ENCODE measurements at regions not wholly inside any gene's neighbourhood (a gene's known extent, or its start where the extent isn't known, plus 50 kb on each side); places are given as distances from the start of the nearest gene placed in this dataset.

DNA sequence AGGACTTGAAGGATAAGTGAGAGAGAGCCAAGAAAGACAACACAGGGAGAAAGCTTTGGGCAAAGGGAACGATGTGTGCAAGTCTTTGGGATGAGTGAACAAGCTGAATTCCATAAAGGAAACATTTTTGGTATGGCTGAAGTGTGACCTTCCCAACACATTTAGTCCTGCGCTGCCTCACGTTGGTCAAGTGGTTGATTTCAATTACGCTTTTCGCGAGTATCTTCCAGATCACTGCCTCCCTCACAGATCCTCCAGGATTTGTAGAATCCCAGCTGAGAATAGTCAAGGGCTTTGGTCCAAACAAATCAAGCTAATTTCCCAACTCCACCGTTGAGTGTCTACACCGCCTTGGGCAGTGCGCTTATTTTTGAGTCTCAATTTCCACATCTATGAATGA is 338.4 kb upstream of the ADAMTS9 start:
- DNase-seq: no peak
- WGBS (ENCODE audit: insufficient coverage, low lambda C conversion rate): 100% methylated on average over 2 of the region's 9 CpGs
- Histone ChIP-seq H3K4me3 (ENCODE audit: low read length) (no peak overlapping the region), H3K36me3 (ENCODE audit: control insufficient read depth, insufficient read depth, low read length) (no peaks in the 10 kb centered on the region), H3K27ac (ENCODE audit: low read length) (no peak overlapping the region), H3K27me3 (ENCODE audit: control insufficient read depth, insufficient read depth, low read length) (no peaks in the 10 kb centered on the region), H3K9me3 (ENCODE audit: control insufficient read depth, low read depth, low read length) (no peaks in the 10 kb centered on the region), H3K4me1 (ENCODE audit: control insufficient read depth, insufficient read depth, low read length) (no peaks in the 10 kb centered on the region)

DNA sequence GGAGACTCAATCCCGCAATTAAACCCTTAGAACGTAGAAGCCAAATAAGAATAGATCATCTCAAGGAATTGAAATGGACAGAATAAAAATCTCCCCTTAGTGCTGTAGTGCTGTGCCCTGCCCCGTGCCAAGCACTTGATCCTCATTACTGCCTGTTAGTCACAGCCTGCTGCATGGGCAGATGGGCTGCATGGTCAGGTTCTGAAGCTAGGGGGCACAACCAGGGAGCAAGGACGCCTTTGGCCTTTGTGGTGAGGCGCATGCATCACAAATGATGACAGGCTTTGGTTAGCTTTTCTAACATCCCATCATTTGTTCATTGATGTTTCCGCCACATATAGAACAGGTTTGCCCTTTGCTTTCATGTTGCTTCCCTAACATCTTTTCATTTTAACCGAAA is 336.3 kb upstream of the ADAMTS9 start:
- H3K9me3 ChIP-seq (ENCODE audit: control insufficient read depth, low read depth, low read length): no peaks in the 10 kb centered on the region
- no peak overlapping the region for H3K4me3 ChIP-seq (ENCODE audit: low read length)
- no peaks in the 10 kb centered on the region for H3K36me3 ChIP-seq (ENCODE audit: control insufficient read depth, insufficient read depth, low read length)
- H3K4me1 ChIP-seq (ENCODE audit: control insufficient read depth, insufficient read depth, low read length): peaks cover 6% of the 10 kb centered on the region
- H3K27me3 ChIP-seq (ENCODE audit: control insufficient read depth, insufficient read depth, low read length): no peaks in the 10 kb centered on the region
- 100% methylated on average over 1 of the region's 7 CpGs for WGBS (ENCODE audit: insufficient coverage, low lambda C conversion rate)
- H3K27ac ChIP-seq (ENCODE audit: low read length): no peak overlapping the region
- no peak for DNase-seq

DNA sequence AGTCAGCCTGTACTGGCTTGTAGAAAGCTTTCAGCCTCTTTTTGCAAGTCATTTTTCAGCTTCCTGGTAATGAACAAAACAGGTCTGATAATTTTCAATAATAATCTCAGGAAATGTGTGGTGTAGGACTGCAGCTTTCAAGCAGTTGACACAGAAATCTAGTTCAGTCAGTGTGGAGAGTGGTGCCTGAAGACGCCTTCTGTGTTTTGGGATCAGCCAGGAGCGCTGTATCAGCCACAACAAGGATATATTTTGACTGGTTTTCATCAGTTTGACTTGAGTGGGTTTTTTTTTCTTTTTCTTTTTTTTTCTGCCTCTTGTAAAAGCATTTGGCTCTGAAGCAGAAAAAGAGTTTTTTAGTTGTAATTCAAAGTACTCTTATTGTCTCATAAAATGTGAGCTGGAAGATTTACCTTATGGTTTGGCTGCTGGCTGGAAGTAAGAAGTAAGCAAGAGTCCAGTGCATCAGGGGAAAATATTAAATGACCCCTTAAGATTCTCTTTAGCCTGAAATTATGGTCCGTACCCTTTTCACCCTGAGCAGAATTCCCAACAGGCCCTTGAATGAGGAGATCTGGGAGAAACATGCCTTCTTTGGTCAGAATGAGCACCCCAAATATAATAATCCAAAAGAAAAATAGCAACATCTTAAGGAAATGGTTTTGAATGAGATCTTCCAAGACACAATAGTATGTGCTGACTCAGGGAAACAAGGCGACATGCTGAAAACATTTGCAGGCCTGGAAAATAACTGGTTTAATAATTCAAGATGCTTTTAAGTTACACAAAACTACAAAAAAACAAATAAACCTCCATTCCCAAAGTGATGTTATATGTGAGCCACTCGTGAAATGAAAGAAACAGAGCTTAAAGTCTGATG is 332.7 kb upstream of the ADAMTS9 start:
- Histone ChIP-seq H3K9me3 (ENCODE audit: control insufficient read depth, low read depth, low read length) (no peaks in the 10 kb centered on the region), H3K4me3 (ENCODE audit: low read length) (no peak overlapping the region), H3K27me3 (ENCODE audit: control insufficient read depth, insufficient read depth, low read length) (no peaks in the 10 kb centered on the region), H3K27ac (ENCODE audit: low read length) (no peak overlapping the region), H3K4me1 (ENCODE audit: control insufficient read depth, insufficient read depth, low read length) (peaks cover 6% of the 10 kb centered on the region), H3K36me3 (ENCODE audit: control insufficient read depth, insufficient read depth, low read length) (no peaks in the 10 kb centered on the region)
- no peak for DNase-seq
- 83% methylated on average over 1 of the region's 5 CpGs for WGBS (ENCODE audit: insufficient coverage, low lambda C conversion rate)

DNA sequence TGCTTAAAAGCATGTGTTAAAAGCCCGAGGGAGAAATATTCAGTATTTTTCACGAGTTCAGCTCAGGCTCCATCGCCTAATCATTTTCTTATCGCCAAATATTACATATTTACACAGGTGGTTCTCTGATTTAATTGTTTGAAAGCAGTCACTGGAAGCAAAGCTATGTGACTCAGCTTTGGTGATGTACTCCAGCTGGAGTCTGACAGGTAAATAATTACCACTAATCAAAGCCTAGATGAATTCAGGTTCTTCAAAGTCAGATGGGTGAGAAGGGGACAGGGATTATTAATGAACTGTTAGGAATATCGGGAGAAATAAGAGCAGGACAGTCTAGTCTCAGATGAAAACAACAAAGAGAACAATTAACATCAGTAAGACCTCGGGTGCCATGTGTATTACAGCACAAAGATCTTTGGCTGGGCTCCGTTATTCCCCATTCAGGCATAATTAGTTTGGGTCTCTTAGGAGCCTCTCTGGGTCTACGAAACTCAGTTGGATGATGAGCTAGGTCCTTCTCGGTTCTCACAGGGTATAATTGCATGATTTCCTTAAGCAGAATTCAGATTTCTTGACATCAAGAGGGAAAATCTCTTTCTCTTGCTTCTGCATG is 331.7 kb upstream of the ADAMTS9 start:
- no peak for DNase-seq
- Histone ChIP-seq H3K4me1 (ENCODE audit: control insufficient read depth, insufficient read depth, low read length) (peaks cover 6% of the 10 kb centered on the region), H3K27ac (ENCODE audit: low read length) (no peak overlapping the region), H3K9me3 (ENCODE audit: control insufficient read depth, low read depth, low read length) (no peaks in the 10 kb centered on the region), H3K4me3 (ENCODE audit: low read length) (no peak overlapping the region), H3K27me3 (ENCODE audit: control insufficient read depth, insufficient read depth, low read length) (no peaks in the 10 kb centered on the region), H3K36me3 (ENCODE audit: control insufficient read depth, insufficient read depth, low read length) (no peaks in the 10 kb centered on the region)
- 20% methylated on average over 1 of the region's 9 CpGs for WGBS (ENCODE audit: insufficient coverage, low lambda C conversion rate)

DNA sequence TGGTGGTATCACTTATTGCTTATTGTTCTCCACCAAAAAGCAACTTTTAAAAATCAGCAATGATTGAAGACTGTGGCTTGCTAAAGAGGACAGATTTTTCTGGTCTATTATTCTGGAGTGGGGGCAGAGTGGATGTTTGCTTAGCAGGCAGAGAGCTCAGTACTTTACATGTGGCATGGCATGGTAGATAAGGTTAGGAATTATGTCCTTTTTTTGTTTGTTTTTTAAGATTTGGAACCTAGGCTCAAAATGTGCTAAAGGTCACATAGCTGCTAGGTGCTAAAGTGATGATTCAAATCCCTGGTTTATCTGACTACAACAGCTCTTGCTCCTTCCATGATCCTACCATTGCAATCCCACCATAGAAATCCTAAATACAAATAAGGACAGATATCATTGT is 331.0 kb upstream of the ADAMTS9 start:
- H3K27me3 ChIP-seq (ENCODE audit: control insufficient read depth, insufficient read depth, low read length): no peaks in the 10 kb centered on the region
- no peaks in the 10 kb centered on the region for H3K36me3 ChIP-seq (ENCODE audit: control insufficient read depth, insufficient read depth, low read length)
- peaks cover 6% of the 10 kb centered on the region for H3K4me1 ChIP-seq (ENCODE audit: control insufficient read depth, insufficient read depth, low read length)
- H3K9me3 ChIP-seq (ENCODE audit: control insufficient read depth, low read depth, low read length): no peaks in the 10 kb centered on the region
- no peak for DNase-seq
- H3K4me3 ChIP-seq (ENCODE audit: low read length): no peak overlapping the region
- no peak overlapping the region for H3K27ac ChIP-seq (ENCODE audit: low read length)

DNA sequence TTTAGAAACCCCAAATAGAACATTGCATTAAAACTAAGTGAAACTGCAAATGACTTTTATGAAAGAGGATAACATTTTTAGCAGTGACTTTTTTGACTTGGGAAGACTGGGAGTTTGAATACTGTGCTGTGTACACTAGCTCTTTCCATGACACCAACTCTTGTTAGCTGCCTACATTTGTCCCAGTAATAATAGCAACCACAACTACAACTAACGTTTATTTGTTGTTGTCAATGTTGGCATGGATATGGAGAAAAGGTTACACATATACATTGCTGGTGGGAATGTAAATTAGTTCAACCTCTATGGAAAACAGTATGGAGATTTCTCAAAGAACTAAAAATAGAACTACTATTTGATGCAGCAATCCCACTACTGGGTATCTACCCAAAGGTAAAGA is 329.6 kb upstream of the ADAMTS9 start:
- H3K36me3 ChIP-seq (ENCODE audit: control insufficient read depth, insufficient read depth, low read length): no peaks in the 10 kb centered on the region
- peaks cover 6% of the 10 kb centered on the region for H3K4me1 ChIP-seq (ENCODE audit: control insufficient read depth, insufficient read depth, low read length)
- no peaks in the 10 kb centered on the region for H3K9me3 ChIP-seq (ENCODE audit: control insufficient read depth, low read depth, low read length)
- H3K4me3 ChIP-seq (ENCODE audit: low read length): no peak overlapping the region
- DNase-seq: no peak
- H3K27me3 ChIP-seq (ENCODE audit: control insufficient read depth, insufficient read depth, low read length): no peaks in the 10 kb centered on the region
- no CpG with 5 or more reads among the region's 1 CpG for WGBS (ENCODE audit: insufficient coverage, low lambda C conversion rate)
- no peak overlapping the region for H3K27ac ChIP-seq (ENCODE audit: low read length)

DNA sequence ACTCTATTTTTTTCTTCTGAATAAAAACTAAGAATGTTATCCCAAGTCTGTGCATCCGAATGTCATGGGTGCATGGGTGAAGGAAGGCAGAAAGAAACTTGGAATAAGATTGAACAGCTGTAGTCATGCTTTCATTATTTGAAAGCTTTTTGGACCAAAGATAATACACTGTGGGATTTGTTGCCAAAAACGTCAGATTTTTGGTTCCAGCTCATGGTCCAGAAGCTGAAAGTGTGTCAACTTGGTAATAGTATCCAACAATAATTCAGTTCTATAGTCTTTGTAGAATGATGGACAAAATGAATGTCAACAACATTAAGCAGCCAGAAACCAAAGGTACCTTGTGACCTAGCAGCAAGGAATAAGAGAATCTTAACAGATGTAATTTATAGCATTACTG is 327.9 kb upstream of the ADAMTS9 start:
- DNase-seq: no peak
- no peak overlapping the region for H3K4me3 ChIP-seq (ENCODE audit: low read length)
- H3K36me3 ChIP-seq (ENCODE audit: control insufficient read depth, insufficient read depth, low read length): no peaks in the 10 kb centered on the region
- WGBS (ENCODE audit: insufficient coverage, low lambda C conversion rate): no CpG with 5 or more reads among the region's 2 CpGs
- no peaks in the 10 kb centered on the region for H3K27me3 ChIP-seq (ENCODE audit: control insufficient read depth, insufficient read depth, low read length)
- no peaks in the 10 kb centered on the region for H3K9me3 ChIP-seq (ENCODE audit: control insufficient read depth, low read depth, low read length)
- H3K27ac ChIP-seq (ENCODE audit: low read length): no peak overlapping the region
- H3K4me1 ChIP-seq (ENCODE audit: control insufficient read depth, insufficient read depth, low read length): peaks cover 6% of the 10 kb centered on the region

DNA sequence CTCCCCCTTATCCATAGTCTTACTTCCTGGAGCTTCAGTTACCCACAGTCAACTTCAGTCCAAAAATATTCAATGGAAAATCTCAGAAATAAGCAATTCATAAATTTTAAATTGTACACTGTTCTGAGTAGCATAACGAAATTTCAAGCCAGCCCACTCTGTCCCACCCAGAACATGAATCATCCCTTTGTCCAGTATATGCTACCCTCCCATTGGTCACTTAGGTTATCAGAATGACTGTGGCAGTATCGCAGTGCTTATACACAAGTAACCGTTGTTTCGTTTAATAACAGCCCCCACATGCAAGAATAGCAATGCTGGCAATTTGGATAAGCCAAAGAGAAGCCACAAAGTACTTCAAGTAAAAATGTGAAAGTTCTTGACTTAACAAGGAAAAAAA is 325.3 kb upstream of the ADAMTS9 start:
- no peaks in the 10 kb centered on the region for H3K27me3 ChIP-seq (ENCODE audit: control insufficient read depth, insufficient read depth, low read length)
- WGBS (ENCODE audit: insufficient coverage, low lambda C conversion rate): 100% methylated on average over 1 of the region's 4 CpGs
- no peak overlapping the region for H3K4me3 ChIP-seq (ENCODE audit: low read length)
- DNase-seq: no peak
- no peaks in the 10 kb centered on the region for H3K9me3 ChIP-seq (ENCODE audit: control insufficient read depth, low read depth, low read length)
- no peaks in the 10 kb centered on the region for H3K36me3 ChIP-seq (ENCODE audit: control insufficient read depth, insufficient read depth, low read length)
- H3K27ac ChIP-seq (ENCODE audit: low read length): no peak overlapping the region
- H3K4me1 ChIP-seq (ENCODE audit: control insufficient read depth, insufficient read depth, low read length): no peaks in the 10 kb centered on the region

DNA sequence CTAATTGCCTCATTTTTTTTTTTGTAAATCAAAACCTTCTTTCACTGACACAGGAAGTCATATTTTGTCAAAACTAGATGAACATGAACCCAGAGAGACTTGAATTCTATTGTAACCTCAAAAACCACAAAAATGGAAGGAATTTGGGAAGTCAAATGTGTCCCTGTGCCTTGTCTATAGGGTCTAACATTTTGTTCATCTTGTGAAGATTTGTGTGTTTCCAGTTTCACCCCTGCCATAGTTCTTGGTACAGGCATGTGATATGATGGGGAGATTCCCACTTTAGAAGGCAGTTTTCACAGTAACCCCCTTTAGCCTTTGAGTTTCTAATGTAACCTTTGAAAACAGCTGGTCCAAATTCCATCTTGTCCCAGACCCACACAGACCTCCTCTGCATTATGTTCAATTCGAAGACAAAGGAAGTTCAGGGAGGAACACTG is 318.5 kb upstream of the ADAMTS9 start:
- H3K9me3 ChIP-seq (ENCODE audit: control insufficient read depth, low read depth, low read length): no peaks in the 10 kb centered on the region
- H3K4me1 ChIP-seq (ENCODE audit: control insufficient read depth, insufficient read depth, low read length): no peaks in the 10 kb centered on the region
- H3K27ac ChIP-seq (ENCODE audit: low read length): no peak overlapping the region
- no peak for DNase-seq
- no peak overlapping the region for H3K4me3 ChIP-seq (ENCODE audit: low read length)
- no peaks in the 10 kb centered on the region for H3K27me3 ChIP-seq (ENCODE audit: control insufficient read depth, insufficient read depth, low read length)
- no peaks in the 10 kb centered on the region for H3K36me3 ChIP-seq (ENCODE audit: control insufficient read depth, insufficient read depth, low read length)
- no CpG with 5 or more reads among the region's 1 CpG for WGBS (ENCODE audit: insufficient coverage, low lambda C conversion rate)

DNA sequence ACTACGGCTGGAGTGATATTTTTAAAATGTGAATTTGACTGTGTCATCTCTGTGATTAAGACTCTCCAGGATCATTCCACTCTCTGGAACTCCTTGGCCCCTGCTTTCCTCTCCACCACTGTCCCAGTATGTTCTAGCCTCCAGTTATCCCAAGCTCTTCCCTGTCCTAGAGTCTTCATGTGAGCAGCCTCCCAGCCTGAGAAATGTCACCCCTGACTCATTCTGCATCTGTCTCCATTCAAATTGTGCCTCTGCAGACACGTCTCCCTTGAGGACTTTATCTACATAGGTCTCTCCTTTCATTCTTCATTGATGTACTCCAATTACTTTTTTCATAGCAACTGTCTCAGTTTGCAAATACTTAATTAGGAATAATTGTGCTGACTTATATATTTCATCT is 317.7 kb upstream of the ADAMTS9 start:
- 86% methylated on average over 1 of the region's 2 CpGs for WGBS (ENCODE audit: insufficient coverage, low lambda C conversion rate)
- Histone ChIP-seq H3K36me3 (ENCODE audit: control insufficient read depth, insufficient read depth, low read length) (no peaks in the 10 kb centered on the region), H3K4me3 (ENCODE audit: low read length) (no peak overlapping the region), H3K27ac (ENCODE audit: low read length) (no peak overlapping the region), H3K27me3 (ENCODE audit: control insufficient read depth, insufficient read depth, low read length) (no peaks in the 10 kb centered on the region), H3K9me3 (ENCODE audit: control insufficient read depth, low read depth, low read length) (no peaks in the 10 kb centered on the region), H3K4me1 (ENCODE audit: control insufficient read depth, insufficient read depth, low read length) (no peaks in the 10 kb centered on the region)
- no peak for DNase-seq
